GM19240 (cell line): ENCODE measurements at regions not wholly inside any gene's neighbourhood (a gene's known extent, or its start where the extent isn't known, plus 50 kb on each side); places are given as distances from the start of the nearest gene placed in this dataset.
"Not testable (repeated sequence)": the region's sequence is repeated elsewhere in the genome, so short reads cannot be mapped to it uniquely, and the experiment has no call there.

ENCODE experiments used
- DNase-seq: peaks from one replicate; pipeline ENCODE4 v3.0.0; 2011; ENCODE audit warnings: low spot score; ENCODE audit not compliant: insufficient read length

- no peak for DNase-seq
These were observed 72.5 kb downstream of the LHX2 start for GRCh38 chr9:124084087-124084486.

- DNase-seq = no peak
These were observed 75.7 kb downstream of the LHX2 start for GRCh38 chr9:124087226-124087625.

GRCh38 chr9:124088476-124088837 is 76.9 kb downstream of the LHX2 start:
- no peak for DNase-seq

- DNase-seq = not testable (repeated sequence)
These were observed 78.3 kb downstream of the LHX2 start for GRCh38 chr9:124089631-124090488.

- DNase-seq = no peak
These were observed 86.8 kb downstream of the LHX2 start for GRCh38 chr9:124098141-124098905.

- no peak for DNase-seq
These were observed 88.3 kb downstream of the LHX2 start for GRCh38 chr9:124099860-124100259.

- no peak for DNase-seq
These were observed 89.8 kb downstream of the LHX2 start for GRCh38 chr9:124101215-124101968.

- DNase-seq = no peak
These were observed 90.4 kb downstream of the LHX2 start for GRCh38 chr9:124101969-124102345.

- DNase-seq = no peak
These were observed 90.8 kb downstream of the LHX2 start for GRCh38 chr9:124102363-124102762.

GRCh38 chr9:124105266-124105665 is 93.7 kb downstream of the LHX2 start:
- no peak for DNase-seq

- no peak for DNase-seq
These were observed 96.6 kb downstream of the LHX2 start for GRCh38 chr9:124108216-124108615.

GRCh38 chr9:124110307-124110915 is 98.8 kb downstream of the LHX2 start:
- peak; percentile 35 for DNase-seq

- DNase-seq = no peak
These were observed 105.3 kb downstream of the LHX2 start for GRCh38 chr9:124116683-124117363.

- no peak for DNase-seq
These were observed 107.3 kb downstream of the LHX2 start for GRCh38 chr9:124118894-124119293.

GRCh38 chr9:124120272-124120671 is 108.7 kb downstream of the LHX2 start:
- DNase-seq = no peak

- no peak for DNase-seq
These were observed 110.2 kb downstream of the LHX2 start for GRCh38 chr9:124121725-124122124.

GRCh38 chr9:124122321-124122720 is 110.8 kb downstream of the LHX2 start:
- no peak for DNase-seq

GRCh38 chr9:124122813-124123462 is 111.4 kb downstream of the LHX2 start:
- peak; percentile 37 for DNase-seq

- DNase-seq = not testable (repeated sequence)
These were observed 112.1 kb downstream of the LHX2 start for GRCh38 chr9:124123621-124124020.
